Thyroid gland (tissue), 4 donors: ENCODE measurements at regions not wholly inside any gene's neighbourhood (a gene's known extent, or its start where the extent isn't known, plus 50 kb on each side); places are given as distances from the start of the nearest gene placed in this dataset.
A peak's percentile ranks its signal among the peaks of the same experiment; 100 is the strongest.

Experiments used
- DNase-seq, 2 donors: peaks; one replicate each; pipeline ENCODE4 v3.0.0-alpha.2; 2019
- H3K27ac ChIP-seq, 3 donors: fragments of 200-600 bp; sonication (generic); 1 replicate in 2 of 3; 2 replicates in 1 of 3; pipeline ENCODE4 v1.5.1; 2016 to 2019; ENCODE audit warnings: mild to moderate bottlenecking in 1 of 3, moderate library complexity in 1 of 3
- H3K27me3 ChIP-seq: fragments of 200-600 bp; sonication (generic); one replicate; pipeline ENCODE4 v1.5.1; 2019
- H3K36me3 ChIP-seq, 2 donors: fragments of 200-600 bp; sonication (generic); one replicate each; pipeline ENCODE4 v1.5.1; 2016 to 2019
- H3K4me1 ChIP-seq, 2 donors: fragments of 200-600 bp; sonication (generic); one replicate each; pipeline ENCODE4 v1.5.1; 2017 to 2019
- H3K4me3 ChIP-seq, 3 donors: fragments of 200-600 bp; sonication (generic); replicated peaks in 1 of 3; 1 replicate in 2 of 3; 2 replicates in 1 of 3; pipeline ENCODE4 v1.5.1; 2016; ENCODE audit warnings: mild to moderate bottlenecking in 1 of 3
- H3K9me3 ChIP-seq: fragments of 200-600 bp; sonication (generic); one replicate; pipeline ENCODE4 v1.5.1; 2017
- CTCF ChIP-seq, 6 experiments: fragments of 200-600 bp in 3 of 6; fragments of 450-650 bp in 3 of 6; sonication (generic) in 3 of 6; IDR thresholded peaks; one replicate each; pipeline ENCODE4 v1.5.1; 2016 to 2019; ENCODE audit warnings: antibody characterized with exemption in 6 of 6, mild to moderate bottlenecking in 2 of 6, inconsistent platforms in 1 of 6, moderate library complexity in 1 of 6
- POLR2A ChIP-seq, 2 donors: fragments of 450-650 bp; IDR thresholded peaks; one replicate each; pipeline ENCODE4 v1.6.1; 2017; ENCODE audit warnings: antibody characterized with exemption in 2 of 2, mild to moderate bottlenecking in 2 of 2, moderate library complexity in 1 of 2
- WGBS, 2 donors: methylation state at CpG; one replicate each; pipeline ENCODE4 v1.1.5; 2017; 5-methylcytosine and 5-hydroxymethylcytosine counted together
- intact Hi-C: fragments of 100-400 bp; cut with DNase I; formaldehyde crosslinking; loops from one replicate; pipeline ENCODE4 v1.15.1; 2023

GRCh38 chr6:6812427-6812826 is 223.9 kb downstream of the LY86 start:
- Histone ChIP-seq H3K9me3 (no peaks in the 10 kb centered on the region), H3K4me1 (peaks cover 7 to 9% of the 10 kb centered on the region in 2 donors), H3K27ac (no peak overlapping the region), H3K36me3 (no peaks in the 10 kb centered on the region), H3K4me3 (no peak overlapping the region), H3K27me3 (no peaks in the 10 kb centered on the region)
- WGBS, 2 donors = 92 to 100% methylated on average over 2 of the region's 2 CpGs
- DNase-seq = no peak
- intact Hi-C loops = no loop called here
- no peak for TF ChIP-seq CTCF (IDR thresholded peaks at IDR 0.05)
- no peak for TF ChIP-seq POLR2A (IDR thresholded peaks at IDR 0.05)

- intact Hi-C loops = no loop called here
- Histone ChIP-seq H3K9me3 (no peaks in the 10 kb centered on the region), H3K4me1 (peaks cover 11 to 13% of the 10 kb centered on the region in 2 donors), H3K27ac (no peak overlapping the region), H3K4me3 (no peak overlapping the region), H3K36me3 (no peaks in the 10 kb centered on the region), H3K27me3 (no peaks in the 10 kb centered on the region)
- 86 to 92% methylated on average over 5 of the region's 5 CpGs for WGBS, 2 donors
- TF ChIP-seq CTCF (IDR thresholded peaks at IDR 0.05) = no peak
- no peak for TF ChIP-seq POLR2A (IDR thresholded peaks at IDR 0.05)
- no peak for DNase-seq
Measured at GRCh38 chr6:6815732-6816131, 227.2 kb downstream of the LY86 start.

- intact Hi-C loops = no loop called here
- Histone ChIP-seq H3K27me3 (no peaks in the 10 kb centered on the region), H3K9me3 (no peaks in the 10 kb centered on the region), H3K36me3 (no peaks in the 10 kb centered on the region), H3K4me3 (no peak overlapping the region), H3K4me1 (peaks cover 14 to 20% of the 10 kb centered on the region in 2 donors), H3K27ac (no peak overlapping the region)
- no peak for DNase-seq
- TF ChIP-seq POLR2A (IDR thresholded peaks at IDR 0.05) = no peak
- no peak for TF ChIP-seq CTCF (IDR thresholded peaks at IDR 0.05)
- 97% methylated on average over 7 of the region's 7 CpGs for WGBS, 2 donors
Measured at GRCh38 chr6:6816716-6817115, 228.2 kb downstream of the LY86 start.

- H3K27ac ChIP-seq = no peak overlapping the region
- TF ChIP-seq CTCF (IDR thresholded peaks at IDR 0.05) = no peak
- no peak for TF ChIP-seq POLR2A (IDR thresholded peaks at IDR 0.05)
- no peaks in the 10 kb centered on the region for H3K27me3 ChIP-seq
- H3K4me3 ChIP-seq = no peak overlapping the region
- H3K4me1 ChIP-seq = peaks cover 12 to 20% of the 10 kb centered on the region in 2 donors
- no peak for DNase-seq
- no peaks in the 10 kb centered on the region for H3K9me3 ChIP-seq
- intact Hi-C loops = no loop called here
- 94% methylated on average over 10 of the region's 10 CpGs for WGBS, 2 donors
- H3K36me3 ChIP-seq = no peaks in the 10 kb centered on the region
Measured at GRCh38 chr6:6818078-6818639, 229.6 kb downstream of the LY86 start.

- Histone ChIP-seq H3K36me3 (no peaks in the 10 kb centered on the region), H3K27me3 (no peaks in the 10 kb centered on the region), H3K9me3 (no peaks in the 10 kb centered on the region), H3K4me1 (peaks cover 11 to 12% of the 10 kb centered on the region in 2 donors), H3K27ac (peak overlapping the region; percentile 79 to 86 (median 83)), H3K4me3 (no peak overlapping the region)
- TF ChIP-seq CTCF (IDR thresholded peaks at IDR 0.05) = no peak
- peak in 1 of 2 donors; percentile 52 for TF ChIP-seq POLR2A (IDR thresholded peaks at IDR 0.05)
- DNase-seq = peak; percentile 93 to 94
- WGBS, 2 donors = 22 to 31% methylated on average over 9 to 10 of the region's 10 CpGs
- intact Hi-C loops = no loop called here
Measured at GRCh38 chr6:6820641-6821238, 232.2 kb downstream of the LY86 start.
